ENCODE measurements at regions not wholly inside any gene's neighbourhood (a gene's known extent, or its start where the extent isn't known, plus 50 kb on each side); places are given as distances from the start of the nearest gene placed in this dataset.

GRCh38 chr1:239263801-239264200 lies 122.6 kb upstream of the CHRM3 start:
- TF ChIP-seq EZH2 (IDR thresholded peaks at IDR 0.05) (no peak), POLR2AphosphoS5 (IDR thresholded peaks at IDR 0.05; ENCODE audit: borderline replicate concordance, low read depth, low read length) (no peak), FOXP2 (optimal IDR thresholded peaks at IDR 0.05; ENCODE audit: control extremely low read depth, extremely low read length, insufficient read depth) (no peak)

Measured in SK-N-MC (cell line).